Globus pallidus (tissue), 1 donor: ENCODE measurements at regions not wholly inside any gene's neighbourhood (a gene's known extent, or its start where the extent isn't known, plus 50 kb on each side); places are given as distances from the start of the nearest gene placed in this dataset.
"Not testable (repeated sequence)": the region's sequence is repeated elsewhere in the genome, so short reads cannot be mapped to it uniquely, and the experiment has no call there.

ENCODE experiments used
- DNase-seq: peaks from one replicate; pipeline ENCODE4 v3.0.0-alpha.2; 2015; ENCODE audit warnings: low spot score

GRCh38 chr4:66929748-66930147 lies 615.6 kb downstream of the CENPC start:
- DNase-seq: no peak

- not testable (repeated sequence) for DNase-seq
Observed at GRCh38 chr4:66928881-66929280, 616.4 kb downstream of the CENPC start.

GRCh38 chr4:66927937-66928336 lies 617.4 kb downstream of the CENPC start:
- DNase-seq: no peak

GRCh38 chr4:66926687-66927086 lies 618.6 kb downstream of the CENPC start:
- DNase-seq: no peak

GRCh38 chr4:66923081-66923865 lies 622.0 kb downstream of the CENPC start:
- no peak for DNase-seq

GRCh38 chr4:66921433-66921832 lies 623.9 kb downstream of the CENPC start:
- no peak for DNase-seq

GRCh38 chr4:66920514-66920913 lies 624.8 kb downstream of the CENPC start:
- no peak for DNase-seq

GRCh38 chr4:66911880-66912279 lies 633.4 kb downstream of the CENPC start:
- no peak for DNase-seq

- DNase-seq: no peak
Observed at GRCh38 chr4:66906314-66906713, 639.0 kb downstream of the CENPC start.

- no peak for DNase-seq
Observed at GRCh38 chr4:66899422-66900065, 645.8 kb downstream of the CENPC start.

GRCh38 chr4:66893807-66894206 lies 651.5 kb downstream of the CENPC start:
- DNase-seq: no peak

GRCh38 chr4:66887061-66887460 lies 658.2 kb downstream of the CENPC start:
- DNase-seq: no peak

- no peak for DNase-seq
Observed at GRCh38 chr4:66885501-66886165, 659.7 kb downstream of the CENPC start.

GRCh38 chr4:66876946-66877345 lies 668.4 kb downstream of the CENPC start:
- no peak for DNase-seq

- no peak for DNase-seq
Observed at GRCh38 chr4:66872661-66873060, 672.6 kb downstream of the CENPC start.

- DNase-seq: no peak
Observed at GRCh38 chr4:66863481-66863880, 681.8 kb downstream of the CENPC start.

GRCh38 chr4:66855956-66856355 lies 689.3 kb downstream of the CENPC start:
- no peak for DNase-seq

- DNase-seq: no peak
Observed at GRCh38 chr4:66853845-66854244, 691.5 kb downstream of the CENPC start.

GRCh38 chr4:66852843-66853242 lies 692.5 kb downstream of the CENPC start:
- DNase-seq: no peak

- DNase-seq: no peak
Observed at GRCh38 chr4:66849596-66849995, 695.7 kb downstream of the CENPC start.

GRCh38 chr4:66842724-66843088 lies 702.6 kb downstream of the CENPC start:
- DNase-seq: no peak

- no peak for DNase-seq
Observed at GRCh38 chr4:66842026-66842723, 703.1 kb downstream of the CENPC start.

- DNase-seq: no peak
Observed at GRCh38 chr4:66840178-66840577, 705.1 kb downstream of the CENPC start.
